HG03469 (cell line): ENCODE measurements at regions not wholly inside any gene's neighbourhood (a gene's known extent, or its start where the extent isn't known, plus 50 kb on each side); places are given as distances from the start of the nearest gene placed in this dataset.

Experiments
- ATAC-seq: cut with Tn5 transposase; IDR thresholded peaks from one replicate; pipeline ENCODE4 v1.9.1; 2021; ENCODE audit warnings: mild to moderate bottlenecking, moderate library complexity, moderate number of reproducible peaks; ENCODE audit not compliant: unreplicated experiment

DNA sequence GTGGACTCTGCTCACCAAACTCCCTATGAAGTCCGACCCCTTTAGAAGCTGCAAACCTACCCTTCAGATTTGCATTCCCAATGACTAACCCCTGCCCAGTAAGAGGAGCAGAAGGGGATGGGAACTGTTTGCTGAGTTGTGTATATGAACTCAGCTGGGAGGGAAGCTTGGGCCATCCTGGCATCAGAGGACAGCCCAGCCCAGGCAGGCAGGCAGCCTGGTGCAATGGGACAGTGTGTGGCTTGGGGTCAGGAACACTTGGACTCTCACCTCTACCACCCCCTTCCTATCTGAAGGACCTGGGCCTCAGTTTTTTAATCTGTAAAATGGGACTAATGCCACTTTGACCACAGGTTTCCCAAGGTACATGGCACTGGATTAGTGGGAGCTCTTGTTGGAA is 147.4 kb upstream of the GPR26 start:
- no peak for ATAC-seq

GRCh38 chr10:123519861-123520260 is 146.3 kb upstream of the GPR26 start:
- no peak for ATAC-seq

DNA sequence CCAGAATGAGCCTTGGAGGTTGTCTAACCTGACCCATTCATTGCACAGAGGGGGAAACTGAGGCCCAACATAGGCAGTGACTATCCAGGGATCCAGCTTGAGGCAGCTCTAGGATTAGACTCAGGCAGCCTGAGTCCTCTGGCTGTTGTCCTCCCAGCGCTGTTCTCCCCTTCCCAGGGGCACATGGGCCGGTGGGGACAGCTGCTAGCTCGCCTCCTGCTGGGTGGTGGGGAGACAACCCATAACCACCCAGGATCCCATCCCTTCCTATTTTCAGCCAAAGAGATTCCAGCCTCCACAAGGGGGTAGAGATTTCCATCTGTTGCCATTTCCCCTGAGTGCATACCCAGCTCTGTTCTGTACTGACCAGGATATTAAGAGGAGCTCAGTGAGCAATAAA is 145.1 kb upstream of the GPR26 start:
- ATAC-seq: no peak

DNA sequence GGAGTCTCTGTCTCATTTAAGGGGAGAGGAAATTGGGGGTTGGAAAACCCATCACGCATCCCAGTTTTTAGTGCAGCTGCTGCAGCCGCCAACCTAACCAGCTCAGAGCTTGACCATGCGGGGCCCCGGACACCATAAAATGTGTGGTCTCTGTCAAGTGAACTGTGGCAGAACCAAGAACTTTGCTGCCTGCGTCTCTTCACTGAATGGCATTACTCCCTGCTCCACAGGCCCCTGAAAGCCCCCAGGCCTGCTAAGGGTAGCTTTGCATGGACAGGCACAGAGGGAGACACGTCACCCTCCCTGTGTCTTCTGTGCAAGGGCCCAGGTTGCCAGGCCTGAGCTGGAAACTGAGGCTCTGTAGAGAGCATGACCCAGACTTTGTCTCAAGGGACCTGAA is 144.6 kb upstream of the GPR26 start:
- ATAC-seq: no peak

- no peak for ATAC-seq
Measured at GRCh38 chr10:123522702-123523312, 143.3 kb upstream of the GPR26 start.

DNA sequence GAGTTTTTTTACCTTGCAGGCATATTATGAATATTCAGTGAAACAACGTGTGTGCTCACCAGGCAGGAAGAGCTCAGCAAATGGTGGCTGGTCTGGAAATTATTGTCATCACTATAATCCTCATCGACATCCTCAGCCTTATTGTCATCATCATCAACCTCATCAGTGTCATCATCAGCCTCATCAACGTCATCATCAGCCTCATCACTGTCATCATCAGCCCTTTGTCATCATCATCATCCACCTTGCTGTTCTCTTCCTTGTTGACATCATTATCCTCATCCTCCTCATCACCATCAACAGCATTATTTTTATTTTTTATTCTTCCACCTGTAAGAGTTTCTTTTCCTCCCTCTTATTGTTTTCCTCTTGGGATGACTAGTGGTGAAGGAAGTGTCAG is 142.3 kb upstream of the GPR26 start:
- no peak for ATAC-seq

- ATAC-seq: no peak
Measured at GRCh38 chr10:123526356-123527064, 139.6 kb upstream of the GPR26 start.

GRCh38 chr10:123527151-123527550 is 139.0 kb upstream of the GPR26 start:
- no peak for ATAC-seq

DNA sequence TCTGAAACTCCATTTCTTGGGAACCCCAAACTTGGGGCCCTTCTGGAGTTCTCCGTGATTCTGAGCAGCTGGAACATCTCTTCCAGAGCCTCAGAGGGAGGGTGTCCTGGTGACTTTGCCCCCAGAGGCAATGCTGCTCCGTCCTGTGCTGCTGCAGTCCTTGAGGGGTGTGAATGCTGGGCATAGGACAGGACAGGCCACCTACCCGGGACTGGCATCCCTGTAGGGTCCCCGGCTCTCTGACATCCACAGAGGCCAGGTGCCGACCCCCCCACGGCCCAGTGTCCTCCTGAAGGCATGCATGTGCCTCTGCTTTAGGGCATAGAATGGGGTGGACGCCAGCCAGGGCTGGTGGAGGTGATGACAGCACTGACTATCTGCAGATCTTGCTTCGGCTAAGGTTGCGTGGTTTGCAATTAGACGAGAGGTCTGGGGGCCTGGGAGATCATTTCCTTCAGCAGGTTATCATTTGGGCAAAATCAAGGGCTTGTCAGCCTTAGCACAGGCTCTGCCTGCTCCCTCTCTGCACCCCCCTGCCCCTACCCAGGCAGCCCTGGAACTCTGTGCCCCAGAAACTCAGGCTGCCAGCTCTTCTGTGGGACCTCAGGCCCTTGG is 136.9 kb upstream of the GPR26 start:
- ATAC-seq: no peak

DNA sequence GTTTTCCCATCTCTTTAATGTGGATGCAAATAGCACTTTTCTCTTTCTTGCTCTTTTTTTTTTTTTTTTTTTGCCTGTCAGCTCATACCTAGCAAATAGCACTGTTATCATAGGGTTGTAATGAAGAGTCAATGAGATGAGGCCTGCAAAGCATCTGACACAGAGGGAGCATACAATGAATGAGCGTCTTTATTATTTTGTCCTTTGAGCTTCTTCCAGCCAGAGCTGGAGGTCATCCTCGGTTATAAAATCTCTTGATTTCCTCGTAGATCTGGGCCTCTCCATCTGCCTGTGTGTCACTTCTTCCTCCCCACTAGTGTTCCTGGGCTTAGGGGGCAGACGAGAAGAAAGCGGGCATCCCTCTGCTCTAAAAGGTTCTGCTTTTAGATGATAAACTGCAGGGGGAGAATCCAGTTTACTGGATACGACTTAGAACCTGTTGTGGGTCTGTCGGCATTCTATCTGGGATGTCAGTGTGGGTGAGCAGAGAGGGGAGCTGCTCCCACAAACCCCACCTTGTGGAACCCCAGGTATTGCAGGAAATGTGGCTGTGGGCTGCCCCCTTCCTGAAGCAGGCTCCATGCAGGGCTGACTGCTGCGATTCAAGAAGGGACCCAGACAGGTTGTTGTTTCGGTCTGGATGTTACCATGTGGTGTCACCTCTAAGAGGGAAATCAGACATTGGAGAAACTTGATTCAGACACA is 135.8 kb upstream of the GPR26 start:
- no peak for ATAC-seq

- no peak for ATAC-seq
Measured at GRCh38 chr10:123535386-123535785, 130.8 kb upstream of the GPR26 start.

DNA sequence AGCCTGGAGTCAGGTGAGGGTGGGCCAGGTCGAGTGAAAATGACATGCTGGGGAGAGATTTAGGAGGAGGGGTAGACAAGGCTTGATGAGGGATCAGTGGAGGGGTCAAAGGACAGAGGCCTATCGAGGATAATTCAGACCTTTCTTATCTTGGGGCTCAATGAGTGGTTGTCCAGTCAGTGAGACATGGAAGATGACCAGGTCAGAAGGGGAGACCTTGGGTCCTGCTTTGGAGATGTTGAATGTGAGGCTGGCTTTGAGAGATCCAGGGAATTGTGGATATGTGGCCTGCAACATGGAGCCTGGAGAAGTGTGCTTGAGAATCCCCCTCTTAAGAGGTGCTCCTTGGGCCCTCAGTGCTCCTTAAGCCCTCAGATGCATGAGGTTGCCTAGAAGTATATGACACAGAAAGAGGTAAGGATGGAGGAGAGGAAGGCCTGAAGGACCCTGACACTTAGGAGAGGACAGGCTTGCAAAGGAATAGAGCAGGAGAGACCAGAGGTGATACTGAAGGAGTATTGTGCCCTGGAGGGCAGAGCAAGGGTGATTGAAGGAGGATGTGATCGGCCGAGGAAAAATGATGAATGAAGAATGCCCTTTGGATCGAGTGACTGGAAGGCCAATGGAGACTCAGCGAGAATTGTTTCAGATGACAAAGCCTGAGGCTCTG is 129.8 kb upstream of the GPR26 start:
- no peak for ATAC-seq

GRCh38 chr10:123537188-123537961 is 128.8 kb upstream of the GPR26 start:
- no peak for ATAC-seq

GRCh38 chr10:123538401-123539320 is 127.5 kb upstream of the GPR26 start:
- ATAC-seq: no peak

- ATAC-seq: no peak
Measured at GRCh38 chr10:123544986-123545385, 121.2 kb upstream of the GPR26 start.

DNA sequence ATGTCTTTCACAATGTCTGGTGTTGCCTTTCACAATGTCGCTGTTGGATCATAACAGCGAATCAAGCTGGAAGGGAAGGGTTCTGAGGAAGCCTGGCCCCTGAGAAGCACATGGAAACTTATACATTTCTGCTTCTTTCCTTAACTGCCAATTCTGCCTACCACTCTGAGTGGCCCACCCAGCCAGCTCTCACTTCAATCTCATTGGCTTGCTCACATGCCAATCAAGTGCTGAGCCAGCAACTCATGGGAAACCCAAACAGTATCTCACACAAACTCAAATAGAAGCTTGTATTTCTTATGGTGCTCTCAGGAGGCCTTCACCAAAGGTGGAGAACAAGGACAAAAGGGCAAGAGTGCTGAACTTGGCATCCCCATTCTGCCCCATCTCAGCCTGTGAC is 117.4 kb upstream of the GPR26 start:
- ATAC-seq: no peak

DNA sequence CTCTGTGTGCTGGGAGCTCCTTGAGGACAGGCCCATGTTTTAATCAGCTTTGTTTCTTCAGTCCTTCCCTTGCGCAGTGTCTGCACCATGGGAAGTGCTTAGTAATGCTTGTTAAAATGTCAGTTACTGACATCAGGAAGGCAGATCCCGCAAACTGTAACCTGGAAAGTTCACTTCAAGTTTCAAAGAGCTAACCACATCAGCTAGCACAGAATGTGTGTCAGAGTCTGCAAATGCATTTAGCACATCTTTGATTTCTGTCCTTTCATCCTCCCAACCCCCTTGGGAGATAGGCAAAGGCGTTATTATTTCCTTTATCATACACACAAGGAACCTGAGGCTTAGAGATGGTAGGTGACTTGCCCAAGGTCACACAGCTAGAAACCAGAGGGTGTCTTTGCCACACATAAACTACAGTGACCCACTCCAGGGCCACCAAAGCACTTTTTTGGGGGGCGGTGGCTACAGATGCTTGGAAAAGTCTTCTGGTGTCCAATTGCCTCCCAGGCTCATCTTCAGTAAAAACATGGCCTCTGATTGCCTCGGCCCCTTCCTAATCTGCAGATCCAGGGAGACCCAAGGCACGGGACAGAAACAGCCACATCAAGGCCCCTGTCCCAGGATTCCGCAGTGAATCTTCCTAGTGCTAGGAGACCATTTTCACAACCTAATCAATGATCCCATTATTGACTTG is 116.2 kb upstream of the GPR26 start:
- no peak for ATAC-seq

DNA sequence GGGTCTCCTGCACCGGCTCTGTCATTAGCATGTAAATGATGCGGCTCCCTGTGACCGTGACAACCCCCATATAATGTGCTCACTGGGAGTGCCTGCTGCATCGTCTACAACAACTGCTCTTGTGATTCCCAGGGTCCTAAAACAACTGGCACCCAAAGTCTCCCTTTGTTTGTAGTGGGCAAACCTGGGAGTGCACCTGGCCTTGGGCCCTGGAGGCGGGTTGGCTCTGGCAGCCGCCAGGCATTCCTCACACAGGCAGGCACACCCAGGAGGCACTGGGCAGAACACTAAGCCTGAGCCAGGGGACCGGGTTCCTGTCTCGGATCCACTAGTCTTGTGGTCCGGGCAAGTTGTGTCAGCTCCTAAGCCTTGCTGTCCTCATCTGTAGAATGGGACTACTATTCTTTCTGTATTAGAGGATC is 115.5 kb upstream of the GPR26 start:
- no peak for ATAC-seq

- ATAC-seq: no peak
Measured at GRCh38 chr10:123551259-123551658, 114.9 kb upstream of the GPR26 start.
